ENCODE measurements at regions not wholly inside any gene's neighbourhood (a gene's known extent, or its start where the extent isn't known, plus 50 kb on each side); places are given as distances from the start of the nearest gene placed in this dataset.

- TF ChIP-seq POLR2AphosphoS5 (IDR thresholded peaks at IDR 0.05; ENCODE audit: borderline replicate concordance, low read depth, low read length) (no peak), EZH2 (IDR thresholded peaks at IDR 0.05) (no peak)
Measured at GRCh38 chr5:164651546-164652275, 1146.3 kb downstream of the MAT2B start.
